MM.1S (cell line): ENCODE measurements at regions not wholly inside any gene's neighbourhood (a gene's known extent, or its start where the extent isn't known, plus 50 kb on each side); places are given as distances from the start of the nearest gene placed in this dataset.

ENCODE experiments used
- DNase-seq: peaks from one replicate; pipeline ENCODE4 v3.0.0-alpha.2; 2015
- H2AFZ ChIP-seq: fragments of 300-600 bp; sonication (generic); 2 replicates; pipeline ENCODE4 v1.6.0; 2016; ENCODE audit warnings: antibody characterized with exemption, low read length
- H3F3A ChIP-seq: fragments of 300-600 bp; sonication (generic); 2 replicates; pipeline ENCODE4 v1.6.1; 2016; ENCODE audit warnings: mild to moderate bottlenecking, antibody characterized with exemption, low read length, moderate library complexity, mixed read lengths; ENCODE audit not compliant: insufficient read depth
- H3K27ac ChIP-seq: fragments of 300-600 bp; sonication (generic); 2 replicates; pipeline ENCODE4 v1.5.1; 2016; ENCODE audit warnings: mild to moderate bottlenecking, low read length
- H3K27me3 ChIP-seq: fragments of 300-600 bp; sonication (generic); replicated peaks from 2 replicates; pipeline ENCODE4 v1.6.0; 2016; ENCODE audit warnings: low read length; ENCODE audit not compliant: insufficient read depth
- H3K36me3 ChIP-seq: fragments of 300-600 bp; sonication (generic); replicated peaks from 2 replicates; pipeline ENCODE4 v1.6.1; 2016; ENCODE audit warnings: mild to moderate bottlenecking, low read length, mixed read lengths; ENCODE audit not compliant: insufficient read depth
- H3K4me1 ChIP-seq: fragments of 300-600 bp; sonication (generic); 2 replicates; pipeline ENCODE4 v1.6.1; 2016; ENCODE audit warnings: low read length, mixed read lengths
- H3K4me2 ChIP-seq: fragments of 300-600 bp; sonication (generic); 2 replicates; pipeline ENCODE4 v1.6.0; 2016; ENCODE audit warnings: low read depth, low read length
- H3K4me3 ChIP-seq: fragments of 300-600 bp; sonication (generic); 2 replicates; pipeline ENCODE4 v1.5.1; 2016; ENCODE audit warnings: low read length, mixed read lengths
- H3K79me2 ChIP-seq: fragments of 300-600 bp; sonication (generic); 2 replicates; pipeline ENCODE4 v1.6.1; 2016; ENCODE audit warnings: mixed run types, low read length, mixed read lengths
- H3K9ac ChIP-seq: fragments of 300-600 bp; sonication (generic); 2 replicates; pipeline ENCODE4 v1.6.1; 2016; ENCODE audit warnings: low read length, mixed read lengths
- H3K9me2 ChIP-seq: fragments of 300-600 bp; sonication (generic); replicated peaks from 2 replicates; pipeline ENCODE4 v1.6.1; 2016; ENCODE audit warnings: mild to moderate bottlenecking, low read length, mixed read lengths; ENCODE audit not compliant: insufficient read depth
- H3K9me3 ChIP-seq: fragments of 300-600 bp; sonication (generic); replicated peaks from 2 replicates; pipeline ENCODE4 v1.6.1; 2016; ENCODE audit warnings: mild to moderate bottlenecking, low read length, mixed read lengths; ENCODE audit not compliant: insufficient read depth
- H4K20me1 ChIP-seq: fragments of 300-600 bp; sonication (generic); 2 replicates; pipeline ENCODE4 v1.6.1; 2016; ENCODE audit warnings: mild to moderate bottlenecking, low read length, moderate library complexity, mixed read lengths; ENCODE audit not compliant: insufficient read depth
- EZH2 ChIP-seq: fragments of 300-600 bp; sonication (generic); optimal IDR thresholded peaks from 2 replicates; pipeline ENCODE3; 2017; ENCODE audit warnings: low read depth, mild to moderate bottlenecking, antibody characterized with exemption, low read length, mixed read lengths
- EZH2phosphoT487 ChIP-seq: fragments of 300-600 bp; sonication (generic); IDR thresholded peaks from 2 replicates; pipeline ENCODE4 v1.6.1; 2018; ENCODE audit warnings: antibody characterized with exemption, low read length
- TF ChIP-seq, protein P1 (sequence below): fragments of 300-600 bp; sonication (generic); IDR thresholded peaks from 2 replicates; pipeline ENCODE4 v1.5.1; 2016; ENCODE audit warnings: antibody characterized with exemption, low read length, mixed read lengths

DNA sequence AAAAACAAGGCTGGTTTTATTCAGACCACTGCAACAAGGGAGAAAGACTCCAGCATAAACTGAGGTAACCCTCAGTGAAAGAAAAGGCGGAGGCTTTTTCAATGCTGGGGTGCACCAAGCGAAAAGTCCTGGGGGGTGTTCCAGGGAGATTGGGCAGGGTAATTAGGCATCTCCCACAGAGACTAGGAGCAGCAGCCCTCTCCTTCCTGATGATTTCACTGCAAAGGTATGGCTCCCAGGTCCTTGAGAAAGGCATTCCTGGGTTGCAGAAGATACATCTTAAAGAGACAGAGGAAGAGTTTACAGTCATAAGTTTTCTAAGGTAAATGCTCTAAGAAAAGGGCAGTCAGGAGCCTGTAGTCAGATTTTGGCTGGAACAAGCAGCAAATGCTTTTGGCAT is 412.0 kb downstream of the FOXO1 start:
- H3K9me2 ChIP-seq = no peaks in the 10 kb centered on the region

GRCh38 chr13:40255551-40255950 is 410.9 kb downstream of the FOXO1 start:
- no peaks in the 10 kb centered on the region for H3K9me2 ChIP-seq
- DNase-seq = no peak
- no peaks in the 10 kb centered on the region for H3K79me2 ChIP-seq
- no peaks in the 10 kb centered on the region for H4K20me1 ChIP-seq
- no peak overlapping the region for H3K4me2 ChIP-seq
- H3K27ac ChIP-seq = no peak overlapping the region
- H3K4me3 ChIP-seq = no peak overlapping the region
- no peak overlapping the region for H2AFZ ChIP-seq
- TF ChIP-seq EZH2phosphoT487 (no peak), EZH2 (no peak)
- TF ChIP-seq, protein P1, sequence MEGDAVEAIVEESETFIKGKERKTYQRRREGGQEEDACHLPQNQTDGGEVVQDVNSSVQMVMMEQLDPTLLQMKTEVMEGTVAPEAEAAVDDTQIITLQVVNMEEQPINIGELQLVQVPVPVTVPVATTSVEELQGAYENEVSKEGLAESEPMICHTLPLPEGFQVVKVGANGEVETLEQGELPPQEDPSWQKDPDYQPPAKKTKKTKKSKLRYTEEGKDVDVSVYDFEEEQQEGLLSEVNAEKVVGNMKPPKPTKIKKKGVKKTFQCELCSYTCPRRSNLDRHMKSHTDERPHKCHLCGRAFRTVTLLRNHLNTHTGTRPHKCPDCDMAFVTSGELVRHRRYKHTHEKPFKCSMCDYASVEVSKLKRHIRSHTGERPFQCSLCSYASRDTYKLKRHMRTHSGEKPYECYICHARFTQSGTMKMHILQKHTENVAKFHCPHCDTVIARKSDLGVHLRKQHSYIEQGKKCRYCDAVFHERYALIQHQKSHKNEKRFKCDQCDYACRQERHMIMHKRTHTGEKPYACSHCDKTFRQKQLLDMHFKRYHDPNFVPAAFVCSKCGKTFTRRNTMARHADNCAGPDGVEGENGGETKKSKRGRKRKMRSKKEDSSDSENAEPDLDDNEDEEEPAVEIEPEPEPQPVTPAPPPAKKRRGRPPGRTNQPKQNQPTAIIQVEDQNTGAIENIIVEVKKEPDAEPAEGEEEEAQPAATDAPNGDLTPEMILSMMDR = no peak
- H3K4me1 ChIP-seq = no peaks in the 10 kb centered on the region
- H3K9me3 ChIP-seq = no peaks in the 10 kb centered on the region
- no peaks in the 10 kb centered on the region for H3K27me3 ChIP-seq
- H3K36me3 ChIP-seq = no peaks in the 10 kb centered on the region
- H3K9ac ChIP-seq = no peak overlapping the region
- no peaks in the 10 kb centered on the region for H3F3A ChIP-seq

More for the DNA sequence above, 412.0 kb downstream of the FOXO1 start:
- H3K9me3 ChIP-seq = no peaks in the 10 kb centered on the region
- H3K36me3 ChIP-seq = no peaks in the 10 kb centered on the region
- H3K27me3 ChIP-seq = no peaks in the 10 kb centered on the region
- H3K4me2 ChIP-seq = no peak overlapping the region
- no peaks in the 10 kb centered on the region for H3F3A ChIP-seq
- H3K9ac ChIP-seq = no peak overlapping the region
- H3K4me3 ChIP-seq = no peak overlapping the region
- no peaks in the 10 kb centered on the region for H4K20me1 ChIP-seq
- no peaks in the 10 kb centered on the region for H3K79me2 ChIP-seq
- no peak for DNase-seq
- no peak overlapping the region for H3K27ac ChIP-seq
- no peak overlapping the region for H2AFZ ChIP-seq
- TF ChIP-seq EZH2phosphoT487 (no peak), EZH2 (no peak)
- TF ChIP-seq, protein P1 = no peak
- H3K4me1 ChIP-seq = no peaks in the 10 kb centered on the region

DNA sequence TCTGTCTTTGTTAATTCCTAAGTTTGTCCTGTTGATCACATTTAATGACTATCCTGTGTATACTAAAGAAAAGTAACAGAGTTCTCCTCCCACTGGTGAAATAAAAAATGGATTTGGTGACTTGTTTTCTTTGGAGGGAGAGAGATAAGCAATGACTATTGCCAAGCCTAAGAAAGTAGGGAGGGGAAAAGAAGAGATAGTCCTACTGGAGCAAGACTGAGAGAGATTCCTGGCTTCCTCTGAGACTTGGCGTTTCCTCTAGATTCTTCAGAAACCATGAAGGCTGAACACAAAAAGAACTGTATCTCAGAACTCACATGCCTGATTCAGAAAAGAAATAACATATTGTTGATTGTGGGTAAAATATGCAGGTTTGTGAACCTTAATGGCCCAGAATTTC is 406.5 kb downstream of the FOXO1 start:
- Histone ChIP-seq H3K9me3 (no peaks in the 10 kb centered on the region), H3K4me2 (no peak overlapping the region), H3K9ac (no peak overlapping the region), H4K20me1 (no peaks in the 10 kb centered on the region), H3K79me2 (no peaks in the 10 kb centered on the region), H3K27ac (no peak overlapping the region), H3K36me3 (no peaks in the 10 kb centered on the region), H3K4me1 (no peaks in the 10 kb centered on the region), H3K4me3 (no peak overlapping the region), H3K9me2 (no peaks in the 10 kb centered on the region), H3F3A (no peaks in the 10 kb centered on the region), H3K27me3 (no peaks in the 10 kb centered on the region), H2AFZ (no peak overlapping the region)
- no peak for DNase-seq
- TF ChIP-seq EZH2phosphoT487 (no peak), EZH2 (no peak)
- TF ChIP-seq, protein P1 = no peak
